Neuronal stem cell (in vitro differentiated cells): ENCODE measurements at regions not wholly inside any gene's neighbourhood (a gene's known extent, or its start where the extent isn't known, plus 50 kb on each side); places are given as distances from the start of the nearest gene placed in this dataset.

ENCODE experiments used
- DNase-seq: peaks from one replicate; pipeline ENCODE4 v3.0.0-alpha.2; 2013; ENCODE audit warnings: low spot score
- H2AFZ ChIP-seq: one replicate; pipeline ENCODE4 v1.6.1; 2013; ENCODE audit warnings: mild to moderate bottlenecking, low read length, inconsistent platforms
- H2AK5ac ChIP-seq: 2 replicates; pipeline ENCODE4 v1.6.1; 2013; ENCODE audit warnings: low read depth, mild to moderate bottlenecking, inconsistent platforms, low read length, moderate library complexity, mixed read lengths
- H2BK120ac ChIP-seq: 2 replicates; pipeline ENCODE4 v1.6.1; 2013; ENCODE audit warnings: low read depth, mild to moderate bottlenecking, inconsistent platforms, low read length, moderate library complexity, mixed read lengths
- H2BK12ac ChIP-seq: one replicate; pipeline ENCODE4 v1.6.1; 2013; ENCODE audit warnings: low read length, inconsistent platforms
- H2BK15ac ChIP-seq: 2 replicates; pipeline ENCODE4 v1.6.1; 2013; ENCODE audit warnings: mild to moderate bottlenecking, low read length, inconsistent platforms, mixed read lengths
- H2BK5ac ChIP-seq: one replicate; pipeline ENCODE4 v1.6.1; 2013; ENCODE audit warnings: inconsistent platforms, mild to moderate bottlenecking, low read length, moderate library complexity
- H3K14ac ChIP-seq: one replicate; pipeline ENCODE4 v1.6.1; 2013; ENCODE audit warnings: low read length, inconsistent platforms
- H3K18ac ChIP-seq: 2 replicates; pipeline ENCODE4 v1.6.1; 2013; ENCODE audit warnings: low read length, inconsistent platforms
- H3K23ac ChIP-seq: 2 replicates; pipeline ENCODE4 v1.6.1; 2013; ENCODE audit warnings: low read depth, mild to moderate bottlenecking, mixed read lengths, low read length, inconsistent platforms; ENCODE audit not compliant: poor library complexity
- H3K27ac ChIP-seq: replicated peaks from 3 replicates; pipeline ENCODE4 v1.5.1; 2013; ENCODE audit warnings: low read length, inconsistent platforms
- H3K27me3 ChIP-seq, 3 experiments: 2 replicates each; pipeline ENCODE4 v1.6.1; 2013; ENCODE audit warnings: low read length in 3 of 3, mild to moderate bottlenecking in 2 of 3, inconsistent platforms in 1 of 3, low read depth in 1 of 3, mixed read lengths in 1 of 3, moderate library complexity in 1 of 3; ENCODE audit not compliant: control insufficient read depth in 3 of 3, insufficient read depth in 3 of 3
- H3K36me3 ChIP-seq, 2 donors: replicated peaks in 1 of 2; 2 replicates each; pipeline ENCODE4 v1.6.1; 2013; ENCODE audit warnings: low read length in 2 of 2; ENCODE audit not compliant: control insufficient read depth in 2 of 2, insufficient read depth in 2 of 2
- H3K4ac ChIP-seq: 2 replicates; pipeline ENCODE4 v1.6.1; 2013; ENCODE audit warnings: inconsistent platforms, mild to moderate bottlenecking, low read length, moderate library complexity
- H3K4me1 ChIP-seq, 2 donors: 1 replicate in 1 of 2; 2 replicates in 1 of 2; pipeline ENCODE4 v1.6.1; 2013; ENCODE audit warnings: low read length in 2 of 2, low read depth in 1 of 2; ENCODE audit not compliant: control insufficient read depth in 2 of 2, insufficient read depth in 1 of 2
- H3K4me2 ChIP-seq: one replicate; pipeline ENCODE4 v1.6.1; 2013; ENCODE audit warnings: mild to moderate bottlenecking, low read length, inconsistent platforms; ENCODE audit not compliant: insufficient read depth, poor library complexity, severe bottlenecking
- H3K4me3 ChIP-seq, 2 donors: 2 replicates each; pipeline ENCODE4 v1.5.1; 2013; ENCODE audit warnings: low read length in 2 of 2, mild to moderate bottlenecking in 2 of 2, inconsistent platforms in 1 of 2, moderate library complexity in 1 of 2
- H3K79me1 ChIP-seq: one replicate; pipeline ENCODE4 v1.6.1; 2013; ENCODE audit warnings: low read depth, mild to moderate bottlenecking, inconsistent platforms, low read length, moderate library complexity
- H3K9ac ChIP-seq: one replicate; pipeline ENCODE4 v1.6.1; 2013; ENCODE audit warnings: mild to moderate bottlenecking, low read depth, low read length, inconsistent platforms; ENCODE audit not compliant: poor library complexity
- H3K9me3 ChIP-seq, 2 donors: replicated peaks in 1 of 2; 2 replicates each; pipeline versions ENCODE3 to v1.6.1; 2013; ENCODE audit warnings: low read length in 2 of 2, mild to moderate bottlenecking in 2 of 2, inconsistent platforms in 1 of 2, low read depth in 1 of 2, mixed read lengths in 1 of 2, moderate library complexity in 1 of 2; ENCODE audit not compliant: control insufficient read depth in 2 of 2, insufficient read depth in 1 of 2
- H4K8ac ChIP-seq: one replicate; pipeline ENCODE4 v1.6.1; 2013; ENCODE audit warnings: low read depth, mild to moderate bottlenecking, inconsistent platforms, low read length, moderate library complexity
- H4K91ac ChIP-seq: one replicate; pipeline ENCODE4 v1.6.1; 2013; ENCODE audit warnings: low read length, low read depth, mild to moderate bottlenecking, inconsistent platforms; ENCODE audit not compliant: poor library complexity
- WGBS, 2 donors: extraction: QIAGEN DNeasy Blood & Tissue Kit; methylation state at CpG; one replicate each; pipeline ENCODE4 v1.1.7; 2013; ENCODE audit warnings: missing lambda C conversion rate in 2 of 2, mixed read lengths in 1 of 2; ENCODE audit not compliant: insufficient read length in 2 of 2, insufficient replicate concordance in 1 of 2; ENCODE audit errors: extremely low coverage in 2 of 2; 5-methylcytosine and 5-hydroxymethylcytosine counted together

GRCh38 chr6:40128127-40128526, 193.9 kb upstream of the MOCS1 start:
- Histone ChIP-seq H3K36me3 (no peaks in the 10 kb centered on the region), H3K79me1 (no peaks in the 10 kb centered on the region), H2BK12ac (no peak overlapping the region), H4K8ac (no peak overlapping the region), H3K18ac (no peak overlapping the region), H3K27ac (no peak overlapping the region), H3K23ac (no peak overlapping the region), H3K27me3 (no peaks in the 10 kb centered on the region), H3K14ac (no peak overlapping the region), H2BK120ac (no peak overlapping the region), H2BK5ac (no peak overlapping the region), H2AFZ (no peak overlapping the region), H2BK15ac (no peak overlapping the region), H2AK5ac (no peak overlapping the region), H3K9ac (no peak overlapping the region), H3K9me3 (no peaks in the 10 kb centered on the region), H3K4me1 (no peaks in the 10 kb centered on the region), H4K91ac (no peak overlapping the region), H3K4ac (no peak overlapping the region), H3K4me3 (no peak overlapping the region), H3K4me2 (no peak overlapping the region)
- no peak for DNase-seq
- no CpG with 5 or more reads among the region's 2 CpGs for WGBS, 2 donors

GRCh38 chr6:40125680-40126394, 191.6 kb upstream of the MOCS1 start:
- Histone ChIP-seq H2BK15ac (no peak overlapping the region), H2AK5ac (no peak overlapping the region), H3K4me3 (no peak overlapping the region), H2BK5ac (no peak overlapping the region), H2BK12ac (no peak overlapping the region), H3K9ac (no peak overlapping the region), H3K79me1 (no peaks in the 10 kb centered on the region), H3K18ac (no peak overlapping the region), H4K91ac (no peak overlapping the region), H3K36me3 (no peaks in the 10 kb centered on the region), H3K4me2 (no peak overlapping the region), H3K14ac (no peak overlapping the region), H2BK120ac (no peak overlapping the region), H3K27me3 (no peaks in the 10 kb centered on the region), H3K27ac (no peak overlapping the region), H3K4ac (no peak overlapping the region), H3K9me3 (no peaks in the 10 kb centered on the region), H3K23ac (no peak overlapping the region), H3K4me1 (no peaks in the 10 kb centered on the region), H2AFZ (no peak overlapping the region), H4K8ac (no peak overlapping the region)
- WGBS, 2 donors = no CpG with 5 or more reads among the region's 3 CpGs
- no peak for DNase-seq

GRCh38 chr6:40124924-40125323, 190.7 kb upstream of the MOCS1 start:
- no peaks in the 10 kb centered on the region for H3K79me1 ChIP-seq
- no peaks in the 10 kb centered on the region for H3K4me1 ChIP-seq
- H4K8ac ChIP-seq = no peak overlapping the region
- H2BK5ac ChIP-seq = no peak overlapping the region
- no peak overlapping the region for H2BK120ac ChIP-seq
- H3K18ac ChIP-seq = no peak overlapping the region
- no peak overlapping the region for H3K4me3 ChIP-seq
- no peak overlapping the region for H4K91ac ChIP-seq
- H3K9me3 ChIP-seq = no peaks in the 10 kb centered on the region
- DNase-seq = no peak
- no CpG with 5 or more reads among the region's 4 CpGs for WGBS, 2 donors
- no peak overlapping the region for H3K4ac ChIP-seq
- no peak overlapping the region for H2AFZ ChIP-seq
- H3K14ac ChIP-seq = no peak overlapping the region
- H2AK5ac ChIP-seq = no peak overlapping the region
- no peak overlapping the region for H2BK12ac ChIP-seq
- H2BK15ac ChIP-seq = no peak overlapping the region
- H3K27me3 ChIP-seq = no peaks in the 10 kb centered on the region
- no peak overlapping the region for H3K4me2 ChIP-seq
- H3K9ac ChIP-seq = no peak overlapping the region
- no peak overlapping the region for H3K27ac ChIP-seq
- H3K36me3 ChIP-seq = no peaks in the 10 kb centered on the region
- no peak overlapping the region for H3K23ac ChIP-seq

GRCh38 chr6:40116832-40117231, 182.6 kb upstream of the MOCS1 start:
- H3K23ac ChIP-seq = no peak overlapping the region
- H4K91ac ChIP-seq = no peak overlapping the region
- H3K9ac ChIP-seq = no peak overlapping the region
- H3K18ac ChIP-seq = no peak overlapping the region
- no peak overlapping the region for H3K14ac ChIP-seq
- no peak overlapping the region for H2BK5ac ChIP-seq
- H2AFZ ChIP-seq = no peak overlapping the region
- H2BK15ac ChIP-seq = no peak overlapping the region
- no peaks in the 10 kb centered on the region for H3K9me3 ChIP-seq
- H4K8ac ChIP-seq = no peak overlapping the region
- no peak overlapping the region for H3K4me3 ChIP-seq
- no peaks in the 10 kb centered on the region for H3K4me1 ChIP-seq
- no peak for DNase-seq
- no peaks in the 10 kb centered on the region for H3K36me3 ChIP-seq
- H3K79me1 ChIP-seq = no peaks in the 10 kb centered on the region
- H3K27ac ChIP-seq = no peak overlapping the region
- no peak overlapping the region for H2AK5ac ChIP-seq
- no peak overlapping the region for H2BK120ac ChIP-seq
- H2BK12ac ChIP-seq = no peak overlapping the region
- H3K27me3 ChIP-seq = no peaks in the 10 kb centered on the region
- no CpG with 5 or more reads among the region's 1 CpG for WGBS, 2 donors
- H3K4me2 ChIP-seq = no peak overlapping the region
- no peak overlapping the region for H3K4ac ChIP-seq
